Lower lobe of right lung (tissue), 2 donors: ENCODE measurements at regions not wholly inside any gene's neighbourhood (a gene's known extent, or its start where the extent isn't known, plus 50 kb on each side); places are given as distances from the start of the nearest gene placed in this dataset.

Experiments
- ATAC-seq, 2 donors: fragments of 200-7000 bp; cut with Tn5 transposase; one replicate each; pipeline ENCODE4 v1.9.1; 2020 to 2022; ENCODE audit warnings: mild to moderate bottlenecking in 2 of 2, moderate library complexity in 2 of 2
- DNase-seq: peaks from one replicate; pipeline ENCODE4 v3.0.0-alpha.2; 2020
- H3K27ac ChIP-seq: fragments of 200-600 bp; one replicate; pipeline ENCODE4 v1.8.0; 2022
- H3K27me3 ChIP-seq: fragments of 200-600 bp; one replicate; pipeline ENCODE4 v1.8.0; 2022; ENCODE audit warnings: low read depth
- H3K36me3 ChIP-seq: fragments of 200-600 bp; one replicate; pipeline ENCODE4 v1.8.0; 2022; ENCODE audit warnings: mild to moderate bottlenecking
- H3K4me1 ChIP-seq: fragments of 200-600 bp; one replicate; pipeline ENCODE4 v1.8.0; 2022
- H3K4me3 ChIP-seq: fragments of 200-600 bp; one replicate; pipeline ENCODE4 v1.8.0; 2022; ENCODE audit warnings: mild to moderate bottlenecking
- H3K9me3 ChIP-seq: fragments of 200-600 bp; one replicate; pipeline ENCODE4 v1.8.0; 2022
- intact Hi-C: fragments of 100-400 bp; cut with DNase I; formaldehyde crosslinking; loops from one replicate; pipeline ENCODE4 v1.11.0; 2022
- TF ChIP-seq, protein P1 (sequence below): fragments of 200-600 bp; IDR thresholded peaks from one replicate; pipeline ENCODE4 v1.8.0; 2022; ENCODE audit warnings: antibody characterized with exemption, mild to moderate bottlenecking
- donor health status: DM: no; HTN: yes; CAD: no; lungs with severe emphysema.

DNA sequence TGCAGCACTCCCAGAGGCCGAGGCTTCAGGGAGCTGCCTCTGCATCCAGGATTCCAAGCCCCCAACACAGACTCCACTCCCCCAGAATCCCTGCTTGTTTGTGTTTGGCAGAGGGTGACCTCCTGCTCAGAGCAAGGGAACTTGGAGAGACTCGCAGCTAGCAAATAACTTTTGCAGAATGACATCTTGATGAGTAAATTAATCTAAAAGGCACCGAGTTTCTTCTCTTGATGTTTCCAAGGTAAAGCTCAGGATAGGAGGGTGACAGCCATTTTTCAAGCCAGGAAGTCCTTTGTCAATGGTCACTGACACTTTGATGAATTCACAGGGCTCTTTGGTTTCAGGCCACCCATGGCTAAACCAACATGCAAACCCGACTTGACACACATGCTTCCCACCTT, 523.0 kb downstream of the NTRK3 start:
- H3K27ac ChIP-seq = no peak overlapping the region
- no peaks in the 10 kb centered on the region for H3K27me3 ChIP-seq
- no peaks in the 10 kb centered on the region for H3K9me3 ChIP-seq
- DNase-seq (no peak), ATAC-seq (no peak)
- intact Hi-C loops = no loop called here
- TF ChIP-seq, protein P1, sequence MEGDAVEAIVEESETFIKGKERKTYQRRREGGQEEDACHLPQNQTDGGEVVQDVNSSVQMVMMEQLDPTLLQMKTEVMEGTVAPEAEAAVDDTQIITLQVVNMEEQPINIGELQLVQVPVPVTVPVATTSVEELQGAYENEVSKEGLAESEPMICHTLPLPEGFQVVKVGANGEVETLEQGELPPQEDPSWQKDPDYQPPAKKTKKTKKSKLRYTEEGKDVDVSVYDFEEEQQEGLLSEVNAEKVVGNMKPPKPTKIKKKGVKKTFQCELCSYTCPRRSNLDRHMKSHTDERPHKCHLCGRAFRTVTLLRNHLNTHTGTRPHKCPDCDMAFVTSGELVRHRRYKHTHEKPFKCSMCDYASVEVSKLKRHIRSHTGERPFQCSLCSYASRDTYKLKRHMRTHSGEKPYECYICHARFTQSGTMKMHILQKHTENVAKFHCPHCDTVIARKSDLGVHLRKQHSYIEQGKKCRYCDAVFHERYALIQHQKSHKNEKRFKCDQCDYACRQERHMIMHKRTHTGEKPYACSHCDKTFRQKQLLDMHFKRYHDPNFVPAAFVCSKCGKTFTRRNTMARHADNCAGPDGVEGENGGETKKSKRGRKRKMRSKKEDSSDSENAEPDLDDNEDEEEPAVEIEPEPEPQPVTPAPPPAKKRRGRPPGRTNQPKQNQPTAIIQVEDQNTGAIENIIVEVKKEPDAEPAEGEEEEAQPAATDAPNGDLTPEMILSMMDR = no peak
- H3K4me1 ChIP-seq = no peaks in the 10 kb centered on the region
- H3K36me3 ChIP-seq = no peaks in the 10 kb centered on the region
- no peak overlapping the region for H3K4me3 ChIP-seq

- TF ChIP-seq, protein P1 = no peak
- Histone ChIP-seq H3K27ac (no peak overlapping the region), H3K27me3 (no peaks in the 10 kb centered on the region), H3K4me3 (no peak overlapping the region), H3K4me1 (no peaks in the 10 kb centered on the region), H3K9me3 (no peaks in the 10 kb centered on the region), H3K36me3 (no peaks in the 10 kb centered on the region)
- no peak for ATAC-seq
- intact Hi-C loops = no loop called here
- DNase-seq = no peak
These were observed 523.6 kb downstream of the NTRK3 start for GRCh38 chr15:87732976-87733375.

- no peak overlapping the region for H3K27ac ChIP-seq
- no peak overlapping the region for H3K4me3 ChIP-seq
- ATAC-seq (no peak), DNase-seq (no peak)
- H3K36me3 ChIP-seq = no peaks in the 10 kb centered on the region
- H3K27me3 ChIP-seq = no peaks in the 10 kb centered on the region
- no peaks in the 10 kb centered on the region for H3K4me1 ChIP-seq
- TF ChIP-seq, protein P1 = no peak
- intact Hi-C loops = no loop called here
- H3K9me3 ChIP-seq = no peaks in the 10 kb centered on the region
These were observed 524.9 kb downstream of the NTRK3 start for GRCh38 chr15:87731630-87732029.

DNA sequence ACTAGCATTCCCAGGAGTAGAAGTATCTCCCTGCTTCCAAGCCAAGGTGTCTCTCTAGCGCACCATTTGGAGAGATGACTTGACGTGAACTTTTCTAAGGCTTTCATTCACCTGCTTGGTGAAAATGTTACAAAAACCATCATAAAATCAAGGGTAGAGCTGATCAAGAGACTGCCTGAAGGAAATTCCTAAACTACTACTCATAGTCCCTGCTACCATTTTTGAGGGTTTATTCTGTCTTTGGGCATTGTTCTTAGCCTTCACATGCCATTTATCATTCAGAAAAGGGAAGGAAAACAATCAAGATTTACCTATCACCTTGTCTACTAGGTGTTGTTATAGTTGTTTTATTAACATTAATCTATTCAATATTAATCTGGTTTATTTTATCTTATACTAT, 525.8 kb downstream of the NTRK3 start:
- DNase-seq (no peak), ATAC-seq (no peak)
- Histone ChIP-seq H3K27me3 (no peaks in the 10 kb centered on the region), H3K4me3 (no peak overlapping the region), H3K4me1 (no peaks in the 10 kb centered on the region), H3K36me3 (no peaks in the 10 kb centered on the region), H3K27ac (no peak overlapping the region), H3K9me3 (no peaks in the 10 kb centered on the region)
- intact Hi-C loops = no loop called here
- TF ChIP-seq, protein P1 = no peak

GRCh38 chr15:87728998-87729397, 527.5 kb downstream of the NTRK3 start:
- TF ChIP-seq, protein P1 = no peak
- intact Hi-C loops = no loop called here
- Histone ChIP-seq H3K27me3 (no peaks in the 10 kb centered on the region), H3K27ac (no peak overlapping the region), H3K9me3 (no peaks in the 10 kb centered on the region), H3K4me1 (no peaks in the 10 kb centered on the region), H3K4me3 (no peak overlapping the region), H3K36me3 (no peaks in the 10 kb centered on the region)
- no peak for DNase-seq
- ATAC-seq = no peak

DNA sequence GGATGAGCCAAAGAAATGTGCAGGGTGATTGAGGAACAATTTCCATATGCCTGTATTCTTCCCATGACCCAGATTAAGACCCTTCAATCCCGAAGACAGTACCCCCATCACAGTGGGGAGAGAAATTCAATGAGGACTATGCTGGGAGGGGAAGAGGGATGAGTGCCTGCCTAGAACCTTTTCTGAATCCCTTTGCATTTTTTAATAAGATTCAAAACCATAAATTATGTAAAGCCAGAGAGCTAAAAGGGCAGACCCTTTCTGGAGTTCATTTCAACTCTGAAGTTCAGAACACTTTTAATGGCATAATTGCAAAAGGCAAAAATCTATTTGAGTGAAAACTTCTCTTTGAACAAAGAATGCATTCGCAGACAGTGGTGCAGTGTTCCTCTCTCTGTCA, 529.5 kb downstream of the NTRK3 start:
- Histone ChIP-seq H3K27ac (no peak overlapping the region), H3K36me3 (no peaks in the 10 kb centered on the region), H3K4me1 (no peaks in the 10 kb centered on the region), H3K27me3 (no peaks in the 10 kb centered on the region), H3K4me3 (no peak overlapping the region), H3K9me3 (no peaks in the 10 kb centered on the region)
- ATAC-seq (no peak), DNase-seq (no peak)
- intact Hi-C loops = no loop called here
- TF ChIP-seq, protein P1 = no peak
